ENCODE measurements at regions not wholly inside any gene's neighbourhood (a gene's known extent, or its start where the extent isn't known, plus 50 kb on each side); places are given as distances from the start of the nearest gene placed in this dataset.

- DNase-seq (ENCODE audit: low read depth in 1 of 2, low spot score in 1 of 2) = no peak
- TF ChIP-seq JUND (IDR thresholded peaks at IDR 0.05; ENCODE audit: low read depth) = no peak
- in situ Hi-C loops (cut with HindIII; ENCODE audit: low pct_unique_long_range_greater_than_20kb, low sequenced_read_pairs) = no loop called here
Observed at GRCh38 chr22:27552176-27552575, 249.4 kb downstream of the MN1 start.

DNA sequence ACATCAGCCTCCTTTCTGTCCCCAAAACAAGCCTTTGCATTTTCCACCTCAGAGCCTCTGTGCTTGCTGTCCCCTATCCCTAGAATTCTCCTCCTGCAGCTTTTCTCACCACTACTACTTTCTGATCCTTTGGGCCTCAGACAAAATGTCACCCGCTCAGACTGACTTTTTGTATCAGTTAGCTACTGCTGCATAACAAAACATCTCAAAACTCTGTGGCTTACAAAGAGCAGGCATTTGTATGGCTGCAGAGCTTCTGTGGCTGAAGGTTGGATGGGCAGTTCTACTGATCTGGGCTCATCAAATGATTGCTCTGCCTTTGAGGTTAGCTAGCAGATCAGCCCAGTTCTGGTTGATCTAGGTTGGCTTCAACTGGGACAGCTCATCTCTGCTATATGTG is 248.7 kb downstream of the MN1 start:
- no peak for TF ChIP-seq JUND (IDR thresholded peaks at IDR 0.05; ENCODE audit: low read depth)
- no peak for DNase-seq (ENCODE audit: low read depth in 1 of 2, low spot score in 1 of 2)
- in situ Hi-C loops (cut with HindIII; ENCODE audit: low pct_unique_long_range_greater_than_20kb, low sequenced_read_pairs) = no loop called here

DNA sequence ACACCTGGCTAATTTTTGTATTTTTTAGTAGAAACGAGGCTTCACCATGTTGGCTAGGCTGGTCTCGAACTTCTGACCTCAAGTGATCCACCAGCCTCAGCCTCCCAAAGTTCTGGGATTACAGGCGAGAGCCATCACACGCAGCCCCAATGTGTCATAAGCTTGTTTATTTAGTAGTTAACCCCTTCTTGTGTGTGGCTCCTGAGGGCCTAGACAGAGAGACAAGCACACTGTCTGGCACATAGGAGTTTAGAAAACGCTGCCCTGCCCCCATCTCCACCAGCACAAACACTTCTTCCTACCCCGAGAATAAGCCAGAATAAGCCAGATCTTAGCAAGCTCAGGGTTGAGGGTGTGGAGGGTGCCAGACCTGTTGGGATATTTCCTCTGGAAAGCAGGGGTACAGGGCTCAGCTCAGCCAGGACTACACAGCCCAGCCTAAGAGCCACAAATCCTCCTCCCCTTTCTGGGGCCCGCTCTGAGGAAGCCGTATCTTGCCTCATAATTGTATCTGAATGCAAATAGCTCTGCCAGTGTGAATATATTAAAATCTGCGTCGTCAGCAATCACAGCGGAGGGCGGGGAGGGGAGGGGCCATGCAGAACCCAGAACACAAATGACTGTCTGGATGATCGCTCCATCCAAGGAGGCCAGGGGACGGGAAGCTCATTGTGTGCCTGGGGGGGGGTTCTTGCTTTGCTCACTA is 247.3 kb downstream of the MN1 start:
- in situ Hi-C loops (cut with HindIII; ENCODE audit: low pct_unique_long_range_greater_than_20kb, low sequenced_read_pairs) = no loop called here
- DNase-seq (ENCODE audit: low read depth in 1 of 2, low spot score in 1 of 2) = no peak
- TF ChIP-seq JUND (IDR thresholded peaks at IDR 0.05; ENCODE audit: low read depth) = no peak

DNA sequence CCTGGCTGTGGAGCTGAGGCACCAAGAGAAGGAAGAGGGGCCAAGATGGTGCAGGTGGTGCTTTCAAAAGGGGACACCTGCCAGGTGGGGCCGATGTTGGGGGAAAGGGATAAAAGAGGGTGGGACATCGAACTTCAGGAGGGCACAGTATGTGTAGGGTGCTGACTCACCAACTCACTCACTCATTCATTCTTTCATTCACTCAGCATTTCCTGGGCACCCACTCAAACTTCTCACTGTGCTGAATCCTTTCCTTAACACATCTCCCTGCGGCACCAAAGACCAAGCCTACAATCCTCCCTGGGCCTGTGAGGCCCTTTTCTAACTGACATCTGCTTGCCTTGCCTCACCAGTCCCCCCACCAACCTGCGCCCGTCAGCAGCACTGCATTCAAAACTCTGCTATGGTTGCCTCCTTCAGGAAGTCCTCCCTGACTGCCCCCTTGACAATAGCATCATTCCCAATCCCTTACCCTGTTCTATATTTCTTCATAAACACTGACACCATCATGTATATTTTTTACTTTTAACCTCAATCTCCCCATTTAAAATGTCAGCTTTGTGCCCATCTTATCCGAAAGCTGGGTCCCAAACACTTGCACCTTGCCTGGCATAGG is 246.6 kb downstream of the MN1 start:
- no peak for TF ChIP-seq JUND (IDR thresholded peaks at IDR 0.05; ENCODE audit: low read depth)
- in situ Hi-C loops (cut with HindIII; ENCODE audit: low pct_unique_long_range_greater_than_20kb, low sequenced_read_pairs) = no loop called here
- no peak for DNase-seq (ENCODE audit: low read depth in 1 of 2, low spot score in 1 of 2)

DNA sequence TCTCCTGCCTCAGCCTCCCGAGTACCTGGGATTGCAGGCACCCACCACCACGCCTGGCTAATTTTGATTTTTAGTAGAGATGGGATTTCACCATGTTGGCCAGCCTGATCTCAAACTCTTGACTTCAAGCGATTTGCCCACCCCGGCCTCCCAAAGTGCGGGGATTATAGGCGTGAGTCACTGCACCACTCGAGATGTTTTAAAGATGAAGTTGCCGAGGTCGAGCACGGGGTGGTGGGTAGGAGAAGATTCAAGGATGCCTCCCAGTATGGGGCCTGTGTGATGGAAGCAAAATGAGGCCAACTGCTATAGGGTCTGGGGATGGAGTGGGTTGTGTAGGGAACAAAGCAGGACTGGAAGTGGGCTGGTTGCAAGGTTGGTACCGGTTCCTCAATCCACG is 245.2 kb downstream of the MN1 start:
- in situ Hi-C loops (cut with HindIII; ENCODE audit: low pct_unique_long_range_greater_than_20kb, low sequenced_read_pairs) = no loop called here
- no peak for TF ChIP-seq JUND (IDR thresholded peaks at IDR 0.05; ENCODE audit: low read depth)
- DNase-seq (ENCODE audit: low read depth in 1 of 2, low spot score in 1 of 2) = no peak

- in situ Hi-C loops (cut with HindIII; ENCODE audit: low pct_unique_long_range_greater_than_20kb, low sequenced_read_pairs) = no loop called here
- DNase-seq (ENCODE audit: low read depth in 1 of 2, low spot score in 1 of 2) = no peak
- TF ChIP-seq JUND (IDR thresholded peaks at IDR 0.05; ENCODE audit: low read depth) = no peak
Observed at GRCh38 chr22:27557286-27558008, 244.1 kb downstream of the MN1 start.

DNA sequence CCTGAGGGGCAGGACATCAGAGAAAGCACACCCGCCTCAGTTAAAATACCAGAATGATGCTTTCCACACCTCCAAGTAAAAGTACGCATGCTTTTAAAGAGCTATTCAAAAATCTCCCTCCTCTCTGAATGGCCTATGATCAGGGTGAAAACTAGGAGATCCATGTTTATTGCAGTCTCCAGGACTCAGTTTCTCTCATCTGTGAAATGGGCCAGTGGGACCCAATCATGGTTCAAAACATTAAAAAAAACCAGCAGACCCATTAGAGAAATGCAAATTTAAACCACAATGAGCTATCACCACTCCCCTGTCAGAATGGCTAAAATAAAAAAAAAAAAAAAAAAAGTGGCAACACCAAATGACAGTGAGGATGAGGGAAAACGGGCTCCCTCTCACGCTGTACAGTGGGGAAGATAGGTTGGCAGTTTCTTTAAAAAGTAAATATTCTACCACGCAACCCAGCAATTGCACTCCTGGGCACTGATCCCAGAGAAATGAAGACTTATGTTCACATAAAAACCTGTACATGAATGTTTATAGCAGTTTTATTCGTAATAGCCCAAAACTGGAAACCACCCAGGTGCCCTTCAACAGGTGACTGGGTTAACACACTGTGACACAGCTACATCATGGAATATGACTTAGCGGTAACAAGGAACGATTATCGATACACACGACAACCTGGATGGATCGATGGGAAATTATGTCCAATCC is 242.7 kb downstream of the MN1 start:
- no peak for TF ChIP-seq JUND (IDR thresholded peaks at IDR 0.05; ENCODE audit: low read depth)
- in situ Hi-C loops (cut with HindIII; ENCODE audit: low pct_unique_long_range_greater_than_20kb, low sequenced_read_pairs) = no loop called here
- DNase-seq (ENCODE audit: low read depth in 1 of 2, low spot score in 1 of 2) = no peak

DNA sequence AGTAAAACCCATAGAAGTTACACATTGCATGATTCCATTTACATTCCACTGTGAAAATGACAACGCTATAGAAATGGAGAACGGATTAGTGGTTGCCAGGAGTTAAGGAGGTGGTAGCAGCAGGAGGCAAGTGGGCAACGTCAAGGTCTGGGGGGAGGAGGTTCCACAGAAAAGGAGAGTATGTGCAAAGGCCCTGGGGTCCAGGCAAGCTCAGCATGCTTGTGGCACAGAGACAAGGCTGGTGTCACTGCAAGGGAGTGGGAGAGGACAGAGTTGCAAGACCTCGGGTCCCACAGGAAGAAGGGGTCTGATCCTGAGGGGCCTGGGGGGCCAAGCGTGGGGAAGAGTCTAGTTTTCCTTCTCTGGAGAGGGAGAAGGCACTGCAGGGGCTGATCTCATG is 240.8 kb downstream of the MN1 start:
- DNase-seq (ENCODE audit: low read depth in 1 of 2, low spot score in 1 of 2) = no peak
- TF ChIP-seq JUND (IDR thresholded peaks at IDR 0.05; ENCODE audit: low read depth) = no peak
- in situ Hi-C loops (cut with HindIII; ENCODE audit: low pct_unique_long_range_greater_than_20kb, low sequenced_read_pairs) = no loop called here

DNA sequence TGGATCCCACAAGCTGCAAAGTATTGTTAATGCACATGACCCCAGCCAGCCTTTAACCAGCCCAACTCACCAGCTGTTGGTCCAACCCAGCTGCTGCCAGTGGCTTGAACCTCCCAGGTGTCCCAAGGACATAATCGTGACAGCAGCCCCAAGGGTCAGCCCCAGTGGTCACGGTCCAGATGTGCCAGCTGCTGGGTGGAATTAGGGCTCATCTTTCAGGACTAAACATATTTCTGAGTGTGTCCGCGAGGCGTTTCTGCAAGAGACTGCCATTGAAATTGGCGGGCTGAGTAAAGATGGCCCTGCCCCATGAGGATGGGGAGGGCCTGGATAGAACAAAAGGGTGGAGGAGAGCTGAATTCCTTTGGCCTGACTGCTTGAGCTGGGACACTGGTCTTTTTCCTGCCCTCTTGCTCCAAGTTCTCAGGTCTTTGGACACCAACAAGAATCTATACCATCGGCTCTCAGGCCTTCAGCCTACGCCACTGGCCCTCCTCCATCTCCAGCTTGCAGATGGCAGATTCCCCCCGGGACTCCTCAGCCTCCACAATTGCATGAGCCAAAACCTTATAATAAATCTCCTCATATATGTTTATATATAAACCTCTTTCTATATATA is 240.2 kb downstream of the MN1 start:
- no peak for TF ChIP-seq JUND (IDR thresholded peaks at IDR 0.05; ENCODE audit: low read depth)
- DNase-seq (ENCODE audit: low read depth in 1 of 2, low spot score in 1 of 2) = no peak
- in situ Hi-C loops (cut with HindIII; ENCODE audit: low pct_unique_long_range_greater_than_20kb, low sequenced_read_pairs) = no loop called here

GRCh38 chr22:27564806-27565205 is 236.8 kb downstream of the MN1 start:
- no peak for TF ChIP-seq JUND (IDR thresholded peaks at IDR 0.05; ENCODE audit: low read depth)
- in situ Hi-C loops (cut with HindIII; ENCODE audit: low pct_unique_long_range_greater_than_20kb, low sequenced_read_pairs) = no loop called here
- no peak for DNase-seq (ENCODE audit: low read depth in 1 of 2, low spot score in 1 of 2)

DNA sequence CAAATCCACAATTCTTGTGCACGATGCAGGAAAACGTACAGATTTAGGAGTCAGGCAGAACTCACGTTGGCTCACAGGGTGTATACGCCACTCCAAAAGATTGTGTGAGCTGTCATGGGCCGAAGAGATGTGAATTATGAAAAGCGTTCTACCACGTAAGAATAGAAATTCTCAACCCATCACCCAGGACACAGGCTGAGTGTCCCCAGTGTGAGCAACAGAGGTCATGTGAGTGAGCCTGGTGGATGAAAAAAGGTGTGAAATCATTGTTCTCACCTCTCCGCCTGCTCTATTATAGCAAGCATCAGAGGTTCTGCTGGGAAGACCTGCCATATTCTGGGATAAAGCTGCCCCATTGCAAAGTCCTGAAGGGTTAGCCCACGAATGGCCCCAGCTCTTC is 235.0 kb downstream of the MN1 start:
- TF ChIP-seq JUND (IDR thresholded peaks at IDR 0.05; ENCODE audit: low read depth) = no peak
- no peak for DNase-seq (ENCODE audit: low read depth in 1 of 2, low spot score in 1 of 2)
- in situ Hi-C loops (cut with HindIII; ENCODE audit: low pct_unique_long_range_greater_than_20kb, low sequenced_read_pairs) = no loop called here

DNA sequence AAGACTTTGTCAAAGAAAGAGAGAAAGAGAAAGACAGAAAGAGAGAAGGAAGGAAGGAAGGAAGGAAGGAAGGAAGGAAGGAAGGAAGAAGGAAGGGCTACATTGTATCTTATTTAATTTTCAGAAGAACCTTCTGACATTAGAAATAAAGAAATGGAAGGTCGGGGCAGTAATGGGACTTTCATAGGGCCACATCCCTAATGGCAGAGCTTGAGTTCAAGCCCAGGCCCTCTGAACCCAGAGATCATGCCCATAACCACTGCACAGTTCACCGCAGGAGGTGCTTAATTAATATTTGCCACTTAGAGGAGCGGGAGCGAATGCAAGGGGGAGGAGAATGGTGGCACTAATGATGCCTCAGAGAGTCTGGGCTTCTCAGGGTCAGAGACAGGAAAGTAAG is 233.3 kb downstream of the MN1 start:
- no peak for TF ChIP-seq JUND (IDR thresholded peaks at IDR 0.05; ENCODE audit: low read depth)
- in situ Hi-C loops (cut with HindIII; ENCODE audit: low pct_unique_long_range_greater_than_20kb, low sequenced_read_pairs) = no loop called here
- no peak for DNase-seq (ENCODE audit: low read depth in 1 of 2, low spot score in 1 of 2)
